Nephron (organoid): ENCODE measurements at regions not wholly inside any gene's neighbourhood (a gene's known extent, or its start where the extent isn't known, plus 50 kb on each side); places are given as distances from the start of the nearest gene placed in this dataset.

Experiments
- H3K27ac Mint-ChIP-seq, 3 experiments: 2 replicates each; pipeline ENCODE4 v1.8.0; 2020; ENCODE audit warnings: mixed read lengths in 3 of 3, mild to moderate bottlenecking in 2 of 3, moderate library complexity in 1 of 3
- H3K27me3 Mint-ChIP-seq: 2 replicates; pipeline ENCODE4 v1.8.0; 2021; ENCODE audit warnings: low read depth, mild to moderate bottlenecking, moderate library complexity, mixed read lengths
- H3K36me3 Mint-ChIP-seq: 2 replicates; pipeline ENCODE4 v1.8.0; 2020; ENCODE audit warnings: low read depth, mixed read lengths
- H3K4me1 Mint-ChIP-seq: 2 replicates; pipeline ENCODE4 v1.8.0; 2020; ENCODE audit warnings: mixed read lengths
- H3K4me3 Mint-ChIP-seq, 3 experiments: 2 replicates each; pipeline ENCODE4 v1.8.0; 2020; ENCODE audit warnings: mild to moderate bottlenecking in 3 of 3, mixed read lengths in 3 of 3, moderate library complexity in 2 of 3
- H3K9me3 Mint-ChIP-seq: 2 replicates; pipeline ENCODE4 v1.8.0; 2020; ENCODE audit warnings: mixed read lengths
- TF ChIP-seq, protein P1 (sequence below), 3 experiments: fragments of 200-600 bp; sonication (generic); IDR thresholded peaks; one replicate each; pipeline ENCODE4 v1.5.0; 2021; ENCODE audit warnings: antibody characterized with exemption in 3 of 3; ENCODE audit not compliant: unreplicated experiment in 3 of 3

DNA sequence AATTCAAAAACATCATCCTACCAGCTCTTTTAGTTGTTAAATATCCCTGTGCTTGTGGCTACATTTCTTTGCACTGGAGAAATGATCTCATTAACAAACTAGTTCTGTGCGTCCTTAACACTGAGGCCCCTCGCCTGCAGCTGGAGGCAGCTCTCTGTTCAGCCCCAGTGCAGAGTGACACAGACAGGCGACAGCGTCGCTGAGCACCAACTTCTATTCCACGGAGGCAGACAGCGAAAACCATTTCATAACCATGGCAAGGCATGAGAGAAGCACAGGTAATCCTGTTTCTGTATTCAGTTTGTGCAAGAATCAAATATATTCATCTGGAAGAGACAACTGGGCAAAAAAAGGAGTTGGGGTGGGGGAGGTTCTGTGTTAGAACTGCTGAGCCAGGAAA lies 530.7 kb downstream of the ZIC1 start:
- Mint-ChIP-seq H3K36me3 (no peaks in the 10 kb centered on the region), H3K4me3 (peak overlapping the region; percentile 76 to 87 (median 83)), H3K27me3 (no peaks in the 10 kb centered on the region), H3K27ac (peak overlapping the region; percentile 38 to 67 (median 53)), H3K9me3 (no peaks in the 10 kb centered on the region), H3K4me1 (peaks cover 57% of the 10 kb centered on the region)
- TF ChIP-seq, protein P1, sequence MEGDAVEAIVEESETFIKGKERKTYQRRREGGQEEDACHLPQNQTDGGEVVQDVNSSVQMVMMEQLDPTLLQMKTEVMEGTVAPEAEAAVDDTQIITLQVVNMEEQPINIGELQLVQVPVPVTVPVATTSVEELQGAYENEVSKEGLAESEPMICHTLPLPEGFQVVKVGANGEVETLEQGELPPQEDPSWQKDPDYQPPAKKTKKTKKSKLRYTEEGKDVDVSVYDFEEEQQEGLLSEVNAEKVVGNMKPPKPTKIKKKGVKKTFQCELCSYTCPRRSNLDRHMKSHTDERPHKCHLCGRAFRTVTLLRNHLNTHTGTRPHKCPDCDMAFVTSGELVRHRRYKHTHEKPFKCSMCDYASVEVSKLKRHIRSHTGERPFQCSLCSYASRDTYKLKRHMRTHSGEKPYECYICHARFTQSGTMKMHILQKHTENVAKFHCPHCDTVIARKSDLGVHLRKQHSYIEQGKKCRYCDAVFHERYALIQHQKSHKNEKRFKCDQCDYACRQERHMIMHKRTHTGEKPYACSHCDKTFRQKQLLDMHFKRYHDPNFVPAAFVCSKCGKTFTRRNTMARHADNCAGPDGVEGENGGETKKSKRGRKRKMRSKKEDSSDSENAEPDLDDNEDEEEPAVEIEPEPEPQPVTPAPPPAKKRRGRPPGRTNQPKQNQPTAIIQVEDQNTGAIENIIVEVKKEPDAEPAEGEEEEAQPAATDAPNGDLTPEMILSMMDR (IDR thresholded peaks at IDR 0.05; ENCODE audit: unreplicated experiment in 3 of 3), result no peak

DNA sequence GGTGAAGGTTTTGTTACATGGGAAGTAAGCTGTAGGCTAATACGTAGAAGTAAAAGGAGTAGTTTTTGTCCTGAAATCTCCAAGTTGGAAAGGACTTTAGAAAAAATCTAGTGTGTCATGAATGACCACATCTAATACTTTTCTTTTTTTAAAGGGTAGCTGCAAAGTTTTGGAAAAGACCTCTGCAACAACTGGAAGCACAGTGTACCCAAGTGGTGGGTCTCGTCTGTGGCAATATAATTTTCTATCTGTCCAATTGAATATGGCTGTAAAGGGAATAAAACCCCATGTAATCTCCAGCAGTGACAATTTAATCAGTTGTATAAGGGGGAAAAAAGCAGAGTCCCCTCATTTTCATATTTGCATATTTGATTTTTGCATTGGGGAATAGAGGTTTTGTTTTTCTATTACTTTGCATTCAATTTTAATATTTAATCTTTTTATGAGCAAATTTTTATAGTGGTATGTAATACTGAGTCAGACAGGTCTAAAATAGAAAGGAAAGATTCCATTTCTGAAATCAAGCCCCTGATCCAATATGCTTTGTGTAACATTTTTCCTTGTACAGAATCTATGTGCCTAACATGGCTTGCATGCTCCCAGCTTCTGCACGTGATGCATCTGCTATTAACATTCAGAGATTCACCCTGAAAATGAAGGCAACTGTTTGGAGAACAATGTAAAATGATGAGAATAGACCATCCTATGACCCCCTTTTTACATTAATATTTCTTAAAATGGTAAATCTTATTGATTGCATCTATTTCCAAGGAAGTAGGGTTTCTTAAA lies 531.4 kb downstream of the ZIC1 start:
- no peaks in the 10 kb centered on the region for H3K27me3 Mint-ChIP-seq

DNA sequence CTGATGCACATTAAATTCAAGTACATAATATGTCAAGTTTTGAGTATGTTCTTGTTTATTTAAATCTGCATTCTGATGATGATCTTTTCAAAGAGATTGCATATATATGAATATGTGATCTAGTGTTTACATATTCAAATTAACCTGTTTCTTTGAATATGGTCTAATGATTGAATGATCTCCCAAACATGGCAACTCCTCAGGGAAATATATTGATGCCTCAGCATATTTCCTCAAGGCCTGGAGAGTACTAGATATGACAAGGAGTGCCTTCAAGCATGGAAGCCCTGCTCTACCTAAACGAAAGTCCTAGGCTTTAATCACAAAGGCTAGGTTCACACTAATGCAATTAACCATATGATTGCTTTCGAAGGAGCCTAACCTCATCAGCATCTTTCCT lies 532.8 kb downstream of the ZIC1 start:
- H3K4me3 Mint-ChIP-seq, result peak overlapping the region in 1 of 3 experiments; percentile 29
- H3K9me3 Mint-ChIP-seq, result no peaks in the 10 kb centered on the region
- TF ChIP-seq, protein P1 (IDR thresholded peaks at IDR 0.05; ENCODE audit: unreplicated experiment in 3 of 3), result no peak
- no peak overlapping the region for H3K27ac Mint-ChIP-seq
- no peaks in the 10 kb centered on the region for H3K27me3 Mint-ChIP-seq
- H3K36me3 Mint-ChIP-seq, result no peaks in the 10 kb centered on the region
- H3K4me1 Mint-ChIP-seq, result peaks cover 58% of the 10 kb centered on the region

More for the DNA sequence above, 531.4 kb downstream of the ZIC1 start:
- Mint-ChIP-seq H3K4me3 (peak overlapping the region in 2 of 3 experiments; percentile 40 to 76), H3K36me3 (no peaks in the 10 kb centered on the region), H3K9me3 (no peaks in the 10 kb centered on the region), H3K27ac (no peak overlapping the region), H3K4me1 (peaks cover 52% of the 10 kb centered on the region)
- TF ChIP-seq, protein P1 (IDR thresholded peaks at IDR 0.05; ENCODE audit: unreplicated experiment in 3 of 3), result peak in 1 of 3 experiments; percentile 9

DNA sequence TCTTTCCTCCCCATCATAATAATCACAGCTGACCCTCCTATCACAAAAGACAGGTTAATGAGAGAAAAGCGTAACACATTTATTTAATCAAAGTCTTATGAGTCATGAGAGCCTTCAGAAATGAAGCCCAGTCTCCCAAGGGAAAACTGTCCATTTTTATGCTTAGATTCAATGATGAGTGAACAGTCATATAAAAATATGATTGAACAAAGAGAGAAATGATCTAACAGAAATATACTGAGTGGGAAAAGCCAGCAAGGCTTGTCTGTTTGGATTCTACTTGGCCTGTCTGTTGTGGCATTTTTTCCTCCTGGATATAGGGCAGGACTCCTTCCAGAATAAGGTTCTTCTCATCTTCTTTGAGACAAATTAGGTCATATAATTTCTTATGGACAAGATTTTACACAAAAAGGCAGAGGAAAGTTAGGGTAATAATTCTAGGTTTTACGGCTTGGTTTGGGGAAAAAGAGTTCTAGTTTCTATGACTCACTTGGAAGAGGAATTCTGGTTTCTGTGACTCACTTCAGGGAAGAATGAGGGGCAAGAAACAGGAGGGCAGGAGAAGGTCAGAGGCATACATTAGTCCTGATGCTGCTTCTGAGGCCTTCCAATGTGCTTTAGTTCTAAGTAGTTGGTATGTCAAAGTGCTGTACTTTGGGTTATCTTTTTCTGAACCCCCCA lies 534.2 kb downstream of the ZIC1 start:
- H3K9me3 Mint-ChIP-seq, result no peaks in the 10 kb centered on the region

DNA sequence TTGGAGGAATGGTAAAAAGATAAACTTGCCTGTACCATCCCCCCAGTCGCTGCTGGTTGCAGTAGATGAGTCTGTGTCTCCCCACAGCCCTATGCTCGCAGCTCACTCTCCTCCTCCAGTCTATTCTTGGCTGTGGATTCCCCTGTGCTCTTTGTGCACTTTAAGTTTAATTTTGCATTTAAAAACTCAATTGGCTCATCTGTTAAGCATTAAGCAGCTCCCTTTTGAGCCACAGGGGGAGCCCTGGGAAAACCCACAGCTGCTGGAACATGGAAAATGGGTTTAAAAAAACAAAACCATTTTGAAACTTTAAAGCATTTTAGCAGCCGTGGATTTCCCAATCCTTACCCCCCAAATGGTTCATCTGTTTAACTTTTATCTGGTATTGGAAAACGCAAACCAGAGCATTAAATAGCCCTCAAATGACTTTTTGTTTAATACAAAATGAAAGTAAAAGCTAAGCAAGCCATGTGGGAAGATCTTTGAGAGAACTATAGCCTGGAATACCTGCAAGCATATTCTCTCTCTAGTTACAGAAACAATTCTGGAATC lies 536.9 kb downstream of the ZIC1 start:
- Mint-ChIP-seq H3K27ac (peak overlapping the region; percentile 67 to 87 (median 69)), H3K4me1 (peaks cover 25% of the 10 kb centered on the region), H3K27me3 (no peaks in the 10 kb centered on the region), H3K36me3 (no peaks in the 10 kb centered on the region), H3K4me3 (peak overlapping the region in 2 of 3 experiments; percentile 9 to 25), H3K9me3 (no peaks in the 10 kb centered on the region)
- TF ChIP-seq, protein P1 (IDR thresholded peaks at IDR 0.05; ENCODE audit: unreplicated experiment in 3 of 3), result peak; percentile 47 to 57 (median 51)

More for the DNA sequence above, 534.2 kb downstream of the ZIC1 start:
- Mint-ChIP-seq H3K4me1 (peaks cover 46% of the 10 kb centered on the region), H3K27ac (peak overlapping the region; percentile 16 to 49 (median 49)), H3K4me3 (no peak overlapping the region), H3K27me3 (no peaks in the 10 kb centered on the region), H3K36me3 (no peaks in the 10 kb centered on the region)
- TF ChIP-seq, protein P1 (IDR thresholded peaks at IDR 0.05; ENCODE audit: unreplicated experiment in 3 of 3), result no peak
